ENCODE measurements at regions not wholly inside any gene's neighbourhood (a gene's known extent, or its start where the extent isn't known, plus 50 kb on each side); places are given as distances from the start of the nearest gene placed in this dataset.

GRCh38 chr20:48321271-48321670, 506.5 kb downstream of the PREX1 start:
- TF ChIP-seq CTCF (IDR thresholded peaks at IDR 0.05; ENCODE audit: insufficient read depth, low read length, poor library complexity, severe bottlenecking): no peak
- no peak overlapping the region for H3K4me3 ChIP-seq (ENCODE audit: low read depth, low read length)
- no peak for DNase-seq (ENCODE audit: low read depth)
- no peaks in the 10 kb centered on the region for H3K36me3 ChIP-seq (ENCODE audit: control insufficient read depth, insufficient read depth, low read length)
- H3K27me3 ChIP-seq (ENCODE audit: control insufficient read depth, insufficient read depth, low read length): no peaks in the 10 kb centered on the region

GRCh38 chr20:48319943-48320584, 507.7 kb downstream of the PREX1 start:
- no peak for DNase-seq (ENCODE audit: low read depth)
- no peaks in the 10 kb centered on the region for H3K36me3 ChIP-seq (ENCODE audit: control insufficient read depth, insufficient read depth, low read length)
- H3K27me3 ChIP-seq (ENCODE audit: control insufficient read depth, insufficient read depth, low read length): no peaks in the 10 kb centered on the region

GRCh38 chr20:48317578-48317977, 510.2 kb downstream of the PREX1 start:
- H3K4me3 ChIP-seq (ENCODE audit: low read depth, low read length): no peak overlapping the region
- no peaks in the 10 kb centered on the region for H3K36me3 ChIP-seq (ENCODE audit: control insufficient read depth, insufficient read depth, low read length)
- DNase-seq (ENCODE audit: low read depth): no peak
- no peaks in the 10 kb centered on the region for H3K27me3 ChIP-seq (ENCODE audit: control insufficient read depth, insufficient read depth, low read length)
- no peak for TF ChIP-seq CTCF (IDR thresholded peaks at IDR 0.05; ENCODE audit: insufficient read depth, low read length, poor library complexity, severe bottlenecking)

More at GRCh38 chr20:48319943-48320584, 507.7 kb downstream of the PREX1 start:
- no peak for TF ChIP-seq CTCF (IDR thresholded peaks at IDR 0.05; ENCODE audit: insufficient read depth, low read length, poor library complexity, severe bottlenecking)
- H3K4me3 ChIP-seq (ENCODE audit: low read depth, low read length): no peak overlapping the region

GRCh38 chr20:48314925-48315592, 512.7 kb downstream of the PREX1 start:
- no peak for DNase-seq (ENCODE audit: low read depth)
- TF ChIP-seq CTCF (IDR thresholded peaks at IDR 0.05; ENCODE audit: insufficient read depth, low read length, poor library complexity, severe bottlenecking): no peak
- no peak overlapping the region for H3K4me3 ChIP-seq (ENCODE audit: low read depth, low read length)
- no peaks in the 10 kb centered on the region for H3K36me3 ChIP-seq (ENCODE audit: control insufficient read depth, insufficient read depth, low read length)
- no peaks in the 10 kb centered on the region for H3K27me3 ChIP-seq (ENCODE audit: control insufficient read depth, insufficient read depth, low read length)

GRCh38 chr20:48313324-48313723, 514.5 kb downstream of the PREX1 start:
- Histone ChIP-seq H3K36me3 (ENCODE audit: control insufficient read depth, insufficient read depth, low read length) (no peaks in the 10 kb centered on the region), H3K4me3 (ENCODE audit: low read depth, low read length) (no peak overlapping the region), H3K27me3 (ENCODE audit: control insufficient read depth, insufficient read depth, low read length) (no peaks in the 10 kb centered on the region)
- DNase-seq (ENCODE audit: low read depth): no peak
- no peak for TF ChIP-seq CTCF (IDR thresholded peaks at IDR 0.05; ENCODE audit: insufficient read depth, low read length, poor library complexity, severe bottlenecking)

- no peak for DNase-seq (ENCODE audit: low read depth)
- H3K4me3 ChIP-seq (ENCODE audit: low read depth, low read length): no peak overlapping the region
- no peak for TF ChIP-seq CTCF (IDR thresholded peaks at IDR 0.05; ENCODE audit: insufficient read depth, low read length, poor library complexity, severe bottlenecking)
- H3K27me3 ChIP-seq (ENCODE audit: control insufficient read depth, insufficient read depth, low read length): no peaks in the 10 kb centered on the region
- H3K36me3 ChIP-seq (ENCODE audit: control insufficient read depth, insufficient read depth, low read length): no peaks in the 10 kb centered on the region
Measured at GRCh38 chr20:48311956-48312355, 515.8 kb downstream of the PREX1 start.
